GM19043 (cell line): ENCODE measurements at regions not wholly inside any gene's neighbourhood (a gene's known extent, or its start where the extent isn't known, plus 50 kb on each side); places are given as distances from the start of the nearest gene placed in this dataset.
"Not testable (repeated sequence)": the region's sequence is repeated elsewhere in the genome, so short reads cannot be mapped to it uniquely, and the experiment has no call there.

Source experiments
- ATAC-seq: cut with Tn5 transposase; IDR thresholded peaks from one replicate; pipeline ENCODE4 v1.9.1; 2021; ENCODE audit warnings: low read depth; ENCODE audit not compliant: unreplicated experiment

DNA sequence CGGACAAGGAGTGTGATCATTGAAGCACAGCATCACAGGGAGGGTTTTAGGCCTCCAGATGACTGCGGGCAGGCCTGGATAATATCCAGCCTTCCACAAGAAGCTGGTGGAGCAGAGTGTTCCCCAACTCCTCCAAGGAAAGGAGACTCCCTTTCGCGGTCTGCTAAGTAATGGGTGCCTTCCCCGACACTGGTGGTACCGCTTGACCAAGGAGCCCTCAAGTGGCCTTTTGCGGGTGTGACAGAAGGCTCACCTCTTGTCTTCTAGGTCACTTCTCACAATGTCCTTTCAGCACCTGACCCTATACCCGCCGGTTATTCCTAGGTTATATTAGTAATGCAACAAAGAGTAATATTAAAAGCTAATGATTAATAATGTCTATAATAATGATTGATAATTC lies 882.4 kb downstream of the DIPK2A start:
- not testable (repeated sequence) for ATAC-seq

DNA sequence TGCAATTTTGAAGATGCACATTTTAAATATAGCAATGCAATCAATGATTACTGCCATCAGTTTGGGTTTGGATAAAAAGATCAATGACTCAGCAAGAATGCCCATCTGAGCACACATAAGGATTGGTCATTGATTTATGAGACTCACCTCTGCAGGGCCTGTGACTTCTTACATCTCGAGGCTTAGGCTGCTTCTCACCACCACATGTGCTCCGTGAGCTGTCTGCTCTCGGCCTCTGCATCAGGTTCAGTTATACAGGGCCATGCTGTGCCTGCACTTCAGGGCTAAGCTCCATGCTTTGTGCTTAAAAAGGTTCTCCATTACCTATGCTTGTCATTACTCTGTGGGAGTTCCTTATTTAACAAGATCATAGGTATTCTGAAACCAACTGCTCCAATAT lies 887.5 kb downstream of the DIPK2A start:
- no peak for ATAC-seq

DNA sequence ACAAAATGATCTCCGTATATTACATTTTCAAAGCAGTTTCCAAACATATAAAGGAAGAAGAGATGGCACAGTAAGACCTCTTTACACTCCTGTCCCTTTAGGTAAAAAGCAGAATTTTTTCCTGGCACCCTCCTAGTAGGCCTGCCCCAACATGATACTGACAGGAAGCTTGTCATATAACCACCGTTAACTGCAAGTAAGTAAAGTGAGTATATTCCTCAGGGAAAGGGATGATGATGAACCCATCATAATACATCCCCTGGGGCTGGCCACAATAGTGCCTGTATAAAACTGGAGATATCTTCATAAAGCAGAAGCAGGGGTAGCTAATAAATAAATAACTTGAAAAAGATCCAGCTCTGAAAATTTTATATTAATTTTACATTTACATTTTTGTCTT lies 893.0 kb downstream of the DIPK2A start:
- no peak for ATAC-seq

DNA sequence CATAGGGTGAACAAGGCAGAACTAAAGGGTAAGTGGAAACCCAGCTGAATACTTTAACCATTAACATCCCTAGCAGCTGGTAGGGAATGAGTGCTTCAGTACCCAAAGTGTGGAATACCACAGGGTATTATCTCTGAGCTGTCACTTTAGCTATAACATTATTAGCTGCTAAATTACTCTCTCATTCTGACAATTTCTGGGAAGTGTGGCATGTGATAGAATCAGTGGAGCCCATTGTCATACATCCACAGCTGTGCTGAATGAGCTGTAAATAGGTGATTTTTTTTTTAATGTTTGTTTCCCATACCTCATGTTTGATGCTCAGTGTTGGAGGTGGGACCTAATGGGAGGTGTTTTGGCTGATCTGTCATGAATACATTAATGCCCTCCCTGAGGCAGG lies 894.3 kb downstream of the DIPK2A start:
- ATAC-seq = no peak

DNA sequence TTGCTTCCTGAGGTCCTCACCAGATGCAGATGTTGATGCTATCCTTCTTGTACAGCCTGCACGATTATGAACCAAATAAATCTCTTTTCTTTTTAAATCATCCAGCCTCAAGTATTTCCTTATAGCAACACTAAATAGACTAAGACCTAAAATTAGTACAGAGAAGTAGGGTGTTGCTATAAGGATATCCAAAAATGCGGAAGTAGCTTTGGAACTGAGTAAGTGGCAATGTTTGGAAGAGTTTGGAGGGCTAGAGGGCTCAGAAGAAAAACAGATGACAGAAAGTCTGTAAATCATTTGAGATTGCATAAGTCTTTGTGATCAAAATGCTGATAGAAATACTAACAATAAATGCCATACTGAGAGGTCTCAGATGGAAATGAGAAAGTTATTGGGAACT lies 894.9 kb downstream of the DIPK2A start:
- no peak for ATAC-seq

DNA sequence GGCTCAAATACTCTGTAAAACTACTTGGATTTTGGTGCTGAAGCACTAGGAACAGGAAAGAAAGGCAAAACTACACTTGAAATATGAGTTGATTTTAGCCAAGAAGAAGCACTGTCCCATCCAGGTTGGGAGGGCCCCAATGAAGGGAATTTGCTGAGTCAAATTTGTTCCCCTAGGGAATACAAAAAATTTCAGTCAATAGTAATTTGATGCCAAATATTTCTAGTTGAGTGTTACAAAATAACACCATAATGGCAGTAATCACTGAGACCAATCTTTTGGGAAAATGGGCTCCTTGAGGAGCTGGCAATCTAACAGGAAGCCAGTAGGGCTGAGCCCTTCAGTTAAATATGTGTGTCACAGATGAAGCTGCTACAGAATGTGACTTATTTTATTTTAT lies 896.9 kb downstream of the DIPK2A start:
- no peak for ATAC-seq

DNA sequence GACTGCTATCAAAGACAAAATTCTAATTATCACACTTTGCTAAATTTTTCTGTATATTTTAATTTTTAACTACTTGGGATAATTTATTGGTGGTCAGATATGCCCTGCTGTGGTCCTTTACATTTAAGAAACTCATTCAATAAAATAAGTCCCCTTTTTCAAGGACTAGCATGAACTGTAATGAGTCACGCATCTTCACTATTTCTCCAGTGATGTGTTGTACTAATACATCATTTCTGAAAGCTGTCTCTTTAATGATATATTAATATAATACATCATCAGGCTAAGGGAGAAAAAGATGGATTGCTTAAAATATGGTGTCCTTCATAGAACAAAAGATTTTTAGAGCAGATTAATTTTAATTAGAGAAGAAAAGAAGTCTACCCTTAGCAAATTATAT lies 901.4 kb downstream of the DIPK2A start:
- no peak for ATAC-seq

DNA sequence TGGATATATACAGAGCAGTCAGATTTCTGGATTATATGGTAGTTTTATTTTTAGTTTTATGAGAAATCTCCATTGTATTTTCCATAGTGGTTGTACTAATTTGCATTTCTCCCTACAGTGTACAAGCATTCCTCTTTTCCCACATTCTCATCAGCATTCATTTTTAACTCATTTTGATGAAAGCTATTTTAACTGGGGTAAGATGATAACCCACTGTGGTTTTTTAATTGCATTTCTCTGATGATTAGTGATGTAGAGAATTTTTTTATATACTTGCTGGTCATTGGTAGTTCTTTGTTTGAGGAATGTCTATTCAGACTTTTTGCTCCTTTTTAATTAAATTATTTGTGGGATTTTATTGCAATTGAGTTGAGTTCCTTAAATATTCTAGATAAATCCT lies 903.6 kb downstream of the DIPK2A start:
- no peak for ATAC-seq

DNA sequence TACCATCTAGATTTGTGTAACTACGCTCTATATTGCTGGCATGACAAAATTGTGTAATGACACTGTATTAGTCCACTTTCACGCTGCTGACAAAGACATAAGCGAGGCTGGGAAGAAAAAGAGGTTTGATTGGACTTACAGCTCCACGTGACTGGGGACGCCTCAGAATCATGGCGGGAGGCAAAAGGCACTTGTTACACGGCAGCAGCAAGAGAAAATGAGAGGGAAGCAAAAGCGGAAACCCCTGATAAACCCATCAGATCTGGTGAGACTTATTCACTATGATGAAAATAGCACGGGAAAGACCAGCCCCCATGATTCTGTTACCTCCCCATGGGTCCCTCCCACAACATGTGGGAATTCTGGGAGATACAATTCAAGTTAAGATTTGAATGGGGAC lies 905.7 kb downstream of the DIPK2A start:
- ATAC-seq = no peak

DNA sequence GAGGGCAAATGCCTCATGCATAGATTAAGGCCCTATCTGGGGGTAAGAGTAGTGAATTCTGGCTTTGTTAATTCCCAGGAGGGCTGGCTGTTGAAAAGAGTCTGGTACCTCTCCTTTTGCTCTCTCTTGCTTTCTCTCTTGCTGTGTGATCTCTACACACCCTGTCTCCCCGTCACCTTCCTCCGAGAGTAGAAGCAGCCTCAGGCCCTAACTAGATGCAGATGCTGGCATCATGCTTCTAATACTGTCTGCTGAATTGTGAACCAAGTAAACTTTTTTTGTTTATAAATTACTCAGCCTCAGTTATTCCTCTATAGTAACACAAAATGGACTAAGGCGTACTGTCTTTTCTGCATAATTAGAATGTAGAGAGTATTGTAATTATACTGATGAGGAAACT lies 908.1 kb downstream of the DIPK2A start:
- no peak for ATAC-seq

DNA sequence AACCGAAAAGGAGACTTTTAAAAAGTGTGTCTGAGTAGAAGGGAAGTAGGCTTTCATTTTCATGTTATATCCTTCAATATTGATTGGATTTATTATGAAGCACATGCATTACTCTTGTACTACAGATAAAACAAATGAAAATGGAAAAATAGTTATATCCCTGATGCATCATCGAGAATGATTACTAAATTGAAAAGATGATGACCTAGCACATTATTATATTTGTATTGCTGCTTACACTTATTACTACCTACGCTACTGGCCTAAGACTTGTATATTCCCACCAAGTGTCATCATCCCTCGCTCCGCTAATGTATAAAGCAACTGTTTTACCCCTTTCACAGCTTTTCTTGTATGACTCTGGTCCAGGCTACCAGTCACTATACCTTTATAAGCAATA lies 922.4 kb downstream of the DIPK2A start:
- ATAC-seq = no peak

DNA sequence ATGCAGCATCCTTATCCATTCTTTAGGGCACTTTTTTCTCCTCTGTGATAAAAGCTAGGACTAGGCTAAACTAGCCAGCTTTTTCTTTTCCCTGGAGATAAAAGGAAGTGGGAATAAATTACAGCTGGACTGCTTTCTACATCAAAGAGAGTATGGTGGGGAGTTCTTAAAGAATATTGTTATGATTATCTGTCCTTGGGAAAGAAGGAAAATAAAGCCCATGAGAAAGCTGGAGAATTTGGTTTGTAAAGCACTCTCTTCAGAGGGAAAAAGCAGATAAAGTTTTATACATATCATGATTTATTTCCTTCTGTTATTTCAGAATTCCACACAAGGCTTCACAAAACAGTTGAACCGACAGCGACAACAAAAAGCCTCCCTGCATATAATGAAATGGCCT lies 923.0 kb downstream of the DIPK2A start:
- ATAC-seq = no peak

DNA sequence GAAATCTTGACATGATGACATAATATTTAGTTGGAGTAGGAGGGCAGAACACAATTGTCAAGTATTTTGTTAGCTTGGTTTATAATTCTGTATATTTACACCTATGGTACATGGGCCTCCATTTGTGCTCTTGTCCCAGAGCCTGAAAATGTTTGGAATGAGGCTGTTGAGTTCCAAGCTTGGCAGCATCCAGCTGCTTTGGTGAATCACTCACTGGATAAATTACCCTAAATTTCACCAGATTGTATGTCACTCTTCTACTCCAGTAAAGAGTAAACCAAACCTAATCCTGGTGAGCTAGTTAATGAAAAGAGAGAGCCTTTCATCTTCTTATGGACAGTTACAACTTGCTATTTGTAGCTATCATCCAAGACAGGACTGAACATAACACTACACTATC lies 928.7 kb downstream of the DIPK2A start:
- no peak for ATAC-seq

DNA sequence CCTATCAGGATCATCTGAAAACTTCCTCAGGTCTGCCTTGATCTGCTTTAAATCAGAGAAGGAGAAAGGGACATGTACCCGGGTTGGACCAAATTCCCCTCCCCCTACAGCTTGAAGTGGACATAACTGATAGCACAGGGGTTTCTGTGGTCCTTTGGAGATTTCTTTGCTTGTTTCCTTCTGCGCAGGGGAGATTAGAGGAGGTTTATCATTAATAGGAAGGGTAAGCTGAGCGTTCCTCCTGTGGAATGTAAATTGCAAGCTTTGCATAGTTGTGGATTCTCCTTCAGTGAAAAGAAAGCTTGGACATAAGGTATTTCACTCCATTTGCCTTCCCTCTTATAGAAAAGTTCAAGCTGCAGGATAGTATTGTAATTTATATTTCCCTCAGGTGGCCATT lies 936.0 kb downstream of the DIPK2A start:
- not testable (repeated sequence) for ATAC-seq

DNA sequence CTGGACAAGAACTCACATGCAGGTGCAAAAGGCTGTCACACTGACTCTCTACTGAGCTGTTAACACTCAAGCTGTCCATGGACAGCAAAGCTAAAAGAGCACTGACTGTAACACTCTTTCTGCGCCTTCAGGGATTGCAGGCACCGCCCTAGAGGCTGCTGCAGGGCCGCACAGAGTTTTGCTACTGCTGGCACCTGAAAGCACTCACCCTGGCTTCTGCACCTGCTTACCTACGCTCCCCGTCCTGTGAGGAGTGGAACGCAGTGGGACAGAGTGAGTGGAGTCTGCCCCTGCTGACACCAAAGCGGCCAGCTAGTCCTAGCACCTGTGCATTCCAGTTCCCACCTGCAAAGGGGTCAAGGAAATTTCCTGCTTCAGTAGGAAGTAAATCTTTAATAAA lies 941.3 kb downstream of the DIPK2A start:
- ATAC-seq = no peak

DNA sequence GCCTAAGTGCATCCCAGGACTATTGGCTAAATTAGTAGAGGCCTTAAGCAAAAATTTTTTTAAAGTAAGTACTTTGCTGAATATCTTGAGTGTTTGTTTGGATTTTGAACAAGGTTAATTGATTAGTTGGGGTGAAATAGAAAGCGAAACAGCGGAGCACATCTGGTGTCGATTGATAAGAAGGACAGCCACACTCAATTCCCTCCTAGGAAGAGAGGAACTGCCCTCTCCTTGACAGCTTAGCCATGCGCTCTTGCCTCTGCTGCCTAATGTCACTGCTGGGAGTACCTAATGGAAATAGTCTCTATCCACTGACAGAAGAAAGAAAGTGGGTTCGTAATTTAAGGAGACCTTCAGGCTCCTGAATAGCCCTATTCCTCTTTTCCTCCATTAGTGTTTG lies 943.6 kb downstream of the DIPK2A start:
- ATAC-seq = no peak

DNA sequence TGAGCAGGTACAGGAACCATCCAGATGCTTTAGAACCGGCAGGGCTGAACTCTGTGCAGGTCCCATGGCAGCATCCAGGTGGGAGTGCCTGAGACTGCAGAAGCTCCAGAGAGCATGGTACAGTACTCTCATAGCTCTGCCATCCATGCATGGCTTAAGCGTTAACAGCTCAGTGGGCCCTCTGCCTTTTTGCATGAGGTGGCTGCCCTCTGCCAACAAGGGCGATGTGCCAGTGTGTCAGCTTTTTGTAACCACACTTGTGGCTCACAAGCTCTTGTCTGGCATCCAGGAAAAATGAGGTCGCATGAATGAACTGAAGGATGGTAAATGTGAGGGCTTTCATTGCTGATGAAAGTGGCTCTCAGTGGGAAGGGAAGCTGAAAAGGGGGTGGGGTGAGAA lies 950.1 kb downstream of the DIPK2A start:
- no peak for ATAC-seq

DNA sequence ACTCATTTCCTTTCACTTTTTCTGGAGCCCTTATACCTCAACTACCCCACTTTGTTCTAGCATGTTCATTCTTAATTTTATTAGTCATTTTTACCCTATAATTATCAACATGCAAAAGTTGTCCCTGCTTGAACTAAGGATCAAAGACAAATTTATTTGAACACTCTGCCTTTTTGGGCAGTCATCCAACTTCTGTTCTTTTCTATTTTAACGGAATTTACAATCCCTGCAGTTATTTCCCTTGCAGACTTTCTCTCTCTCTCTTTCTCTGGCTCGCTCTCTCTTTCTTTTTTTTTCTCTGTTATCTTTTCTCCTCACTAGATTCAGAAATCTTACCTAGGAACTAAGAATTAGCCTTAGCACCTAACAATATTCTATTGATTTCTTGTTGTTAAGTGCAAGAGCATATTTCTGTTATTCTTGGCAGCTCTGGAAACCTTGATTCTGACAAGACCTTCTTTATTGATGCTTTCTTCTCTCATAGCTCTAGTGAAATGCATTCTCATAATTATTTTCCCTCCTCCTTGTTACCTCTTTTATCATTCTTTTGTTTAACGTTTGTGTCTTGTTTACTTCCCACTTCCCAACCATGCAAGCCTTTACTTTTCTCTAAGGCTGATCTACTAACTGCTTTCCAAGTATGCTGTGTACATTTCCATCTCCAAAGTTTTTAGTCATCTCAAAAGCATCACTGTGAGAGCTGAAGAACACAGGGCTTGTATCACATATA lies 951.6 kb downstream of the DIPK2A start:
- ATAC-seq = no peak

DNA sequence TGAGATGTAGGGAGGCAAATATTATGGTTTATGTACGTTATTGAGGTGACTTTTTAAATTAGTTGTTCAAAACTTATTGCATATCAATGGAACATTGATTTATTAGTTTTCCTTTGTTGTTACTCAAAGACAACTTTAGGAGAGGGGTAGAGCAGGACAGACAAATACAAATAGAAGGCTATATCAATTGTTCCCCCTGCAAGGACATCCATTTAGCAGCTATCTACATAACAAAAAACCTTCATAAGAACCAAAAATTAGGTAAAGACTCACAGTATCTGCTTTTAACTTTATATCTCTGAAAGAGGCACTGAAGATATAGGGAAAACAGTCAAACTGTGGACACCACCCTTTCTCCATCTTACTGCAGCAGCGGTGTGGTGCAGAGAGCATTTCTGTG lies 958.8 kb downstream of the DIPK2A start:
- no peak for ATAC-seq

DNA sequence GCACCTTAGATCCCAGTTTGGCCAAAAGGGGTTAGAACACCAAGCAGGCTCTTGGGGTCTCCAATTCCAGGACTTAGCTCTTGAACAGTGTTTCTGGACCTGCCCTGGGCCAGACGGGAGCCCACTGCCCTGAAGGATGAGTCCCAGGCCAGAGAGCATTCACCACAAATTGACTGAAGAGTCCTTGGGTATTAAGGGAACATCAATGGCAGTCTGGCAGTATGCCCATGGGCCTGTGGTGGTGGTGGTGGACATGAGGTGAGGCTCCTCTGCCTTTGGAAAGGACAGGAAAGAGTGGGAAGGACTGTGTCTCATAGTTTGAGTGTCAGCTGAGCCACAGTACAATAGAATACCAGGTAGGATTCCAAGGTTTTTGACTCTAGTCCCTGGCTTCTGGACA lies 960.0 kb downstream of the DIPK2A start:
- ATAC-seq = no peak

DNA sequence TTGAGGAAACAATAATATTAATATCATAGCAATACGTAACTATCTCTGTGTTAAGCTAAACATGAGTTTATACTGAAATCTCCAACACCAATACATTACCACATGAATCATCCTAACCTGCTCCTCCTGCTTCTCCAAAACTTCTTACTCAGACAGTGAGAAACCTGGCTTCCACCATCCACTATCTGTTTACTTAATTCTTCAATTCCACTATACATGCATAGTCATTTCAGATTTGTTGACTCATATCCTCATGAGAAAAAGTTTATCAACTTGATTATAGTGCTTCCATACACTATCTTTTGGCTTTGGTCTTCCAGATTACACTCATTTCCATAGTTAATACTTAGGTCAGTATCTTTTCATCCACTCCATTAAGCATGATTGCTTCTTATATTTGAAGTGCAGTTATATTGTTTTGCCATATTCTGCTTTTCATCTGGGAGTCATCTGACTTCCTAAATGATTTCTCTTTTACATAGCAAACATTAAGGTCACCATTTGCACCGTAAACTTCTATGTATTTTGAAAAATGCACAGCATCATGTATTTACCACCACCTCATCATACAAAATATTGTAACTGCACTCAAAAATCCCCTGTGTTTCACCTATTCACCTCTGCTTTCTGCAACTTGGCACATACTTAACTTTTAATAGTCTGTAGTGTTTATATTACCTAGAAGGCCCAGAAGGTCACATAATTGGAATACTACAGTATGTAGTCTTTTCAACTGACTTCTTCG lies 970.6 kb downstream of the DIPK2A start:
- ATAC-seq = no peak

DNA sequence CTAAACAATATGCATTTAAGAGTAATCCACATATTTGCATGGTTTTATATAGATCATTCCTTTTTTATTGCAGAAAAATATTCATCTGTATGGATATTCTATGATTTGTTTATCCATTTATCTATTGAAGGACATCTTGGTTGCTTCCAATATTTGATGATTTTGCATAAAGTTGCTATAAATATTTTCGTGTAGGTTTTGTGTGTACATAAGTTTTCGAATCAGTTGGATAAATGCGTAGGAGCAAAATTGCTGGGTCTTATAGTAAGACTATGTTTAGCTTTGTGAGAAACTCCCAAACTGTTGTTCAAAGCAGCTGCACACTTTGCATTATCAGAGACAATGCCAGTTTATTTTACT lies 971.2 kb downstream of the DIPK2A start:
- ATAC-seq = no peak
